ENCODE measurements at regions not wholly inside any gene's neighbourhood (a gene's known extent, or its start where the extent isn't known, plus 50 kb on each side); places are given as distances from the start of the nearest gene placed in this dataset.

DNA sequence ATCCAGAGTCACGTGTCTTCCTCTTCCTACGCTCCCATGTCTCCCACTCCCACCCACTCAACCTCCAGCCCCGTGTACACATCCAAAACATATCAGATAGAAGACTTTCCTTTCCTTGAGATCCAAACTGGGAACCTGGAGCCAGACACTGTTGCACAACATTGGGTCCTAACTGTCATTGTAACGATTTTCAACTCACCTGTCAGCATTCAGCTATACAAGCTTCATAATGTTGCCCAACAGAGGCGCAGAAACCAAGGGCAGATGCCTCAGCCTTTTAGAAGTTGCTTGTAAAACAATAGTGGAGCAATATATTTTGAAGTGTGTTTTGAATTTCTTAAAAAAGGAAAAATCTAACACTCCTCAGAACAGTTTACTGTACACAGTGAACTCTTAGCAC lies 84.9 kb upstream of the GLIS3 start:
- TF ChIP-seq ZNF384 (IDR thresholded peaks at IDR 0.05) (no peak), FOXM1 (IDR thresholded peaks at IDR 0.05; ENCODE audit: borderline replicate concordance) (no peak), HDGF (IDR thresholded peaks at IDR 0.05; ENCODE audit: borderline replicate concordance) (no peak), CTBP1 (IDR thresholded peaks at IDR 0.05; ENCODE audit: borderline replicate concordance) (no peak), FOXK2 (IDR thresholded peaks at IDR 0.05) (no peak), FOXA1 (IDR thresholded peaks at IDR 0.05) (no peak), ARNT (IDR thresholded peaks at IDR 0.05) (no peak), SP1 (IDR thresholded peaks at IDR 0.05) (no peak), L3MBTL2 (conservative IDR thresholded peaks at IDR 0.05) (no peak), SUZ12 (IDR thresholded peaks at IDR 0.05) (no peak), LEF1 (IDR thresholded peaks at IDR 0.05; ENCODE audit: borderline replicate concordance) (no peak), NFRKB (IDR thresholded peaks at IDR 0.05) (no peak), BHLHE40 (IDR thresholded peaks at IDR 0.05; ENCODE audit: borderline replicate concordance) (no peak), TARDBP (IDR thresholded peaks at IDR 0.05) (no peak)
